OCI-LY3 (cell line): ENCODE measurements at regions not wholly inside any gene's neighbourhood (a gene's known extent, or its start where the extent isn't known, plus 50 kb on each side); places are given as distances from the start of the nearest gene placed in this dataset.
"Not testable (repeated sequence)": the region's sequence is repeated elsewhere in the genome, so short reads cannot be mapped to it uniquely, and the experiment has no call there.

Experiments
- H2AFZ ChIP-seq: fragments of 200-600, 300-600 bp; shearing (Covaris generic); 2 replicates; pipeline ENCODE4 v1.6.0; 2014; ENCODE audit warnings: antibody characterized with exemption, low read depth, low read length
- H3K27ac ChIP-seq: fragments of 200-600, 300-600 bp; sonication (generic); 2 replicates; pipeline ENCODE4 v1.5.1; 2014; ENCODE audit warnings: mild to moderate bottlenecking, low read length, moderate library complexity, mixed read lengths
- H3K27me3 ChIP-seq: fragments of 200-600, 300-600 bp; sonication (generic); 2 replicates; pipeline ENCODE4 v1.6.1; 2014; ENCODE audit warnings: low read depth, low read length, mixed read lengths
- H3K36me3 ChIP-seq: fragments of 200-600, 300-600 bp; sonication (generic); replicated peaks from 2 replicates; pipeline ENCODE3; 2014; ENCODE audit warnings: low read depth, low read length, mixed read lengths
- H3K4me1 ChIP-seq: fragments of 300-600, 200-600 bp; sonication (generic); 2 replicates; pipeline ENCODE4 v1.6.1; 2014; ENCODE audit warnings: low read length, mixed read lengths
- H3K4me2 ChIP-seq: fragments of 200-600, 300-600 bp; sonication (generic); 2 replicates; pipeline ENCODE4 v1.6.1; 2014; ENCODE audit warnings: low read length, mixed read lengths
- H3K4me3 ChIP-seq: fragments of 300-600, 200-600 bp; sonication (generic); 2 replicates; pipeline ENCODE4 v1.5.1; 2014; ENCODE audit warnings: antibody characterized with exemption, mild to moderate bottlenecking, low read length, moderate library complexity
- H3K79me2 ChIP-seq: fragments of 300-600, 200-600 bp; shearing (Covaris generic); 2 replicates; pipeline ENCODE4 v1.6.1; 2014; ENCODE audit warnings: mild to moderate bottlenecking, low read length, mixed read lengths
- H3K9ac ChIP-seq: fragments of 300-600, 200-600 bp; shearing (Covaris generic); 2 replicates; pipeline ENCODE4 v1.6.0; 2014; ENCODE audit warnings: mild to moderate bottlenecking, low read length, moderate library complexity
- H3K9me3 ChIP-seq: fragments of 200-600, 300-600 bp; shearing (Covaris generic); 2 replicates; pipeline ENCODE4 v1.6.1; 2014; ENCODE audit warnings: low read length, mixed read lengths; ENCODE audit not compliant: insufficient read depth
- H4K20me1 ChIP-seq: fragments of 200-600, 300-600 bp; sonication (generic); 2 replicates; pipeline ENCODE4 v1.6.1; 2016; ENCODE audit warnings: low read length, mixed read lengths; ENCODE audit not compliant: insufficient read depth
- CTCF ChIP-seq: fragments of 200-600, 300-600 bp; sonication (generic); IDR thresholded peaks from 2 replicates; pipeline ENCODE4 v1.5.1; 2014; ENCODE audit warnings: antibody characterized with exemption, low read length, low read depth
- EZH2phosphoT487 ChIP-seq: fragments of 200-600 bp; shearing (Covaris generic); IDR thresholded peaks from 2 replicates; pipeline ENCODE4 v1.6.1; 2018; ENCODE audit warnings: antibody characterized with exemption, mixed run types, low read depth

- Histone ChIP-seq H3K4me1 (no peaks in the 10 kb centered on the region), H2AFZ (no peak overlapping the region), H3K27me3 (no peaks in the 10 kb centered on the region), H4K20me1 (no peaks in the 10 kb centered on the region), H3K9me3 (no peaks in the 10 kb centered on the region), H3K4me3 (no peak overlapping the region), H3K79me2 (no peaks in the 10 kb centered on the region), H3K9ac (no peak overlapping the region), H3K27ac (no peak overlapping the region), H3K4me2 (no peak overlapping the region), H3K36me3 (no peaks in the 10 kb centered on the region)
- TF ChIP-seq EZH2phosphoT487: no peak
- TF ChIP-seq CTCF: no peak
These were observed 505.2 kb upstream of the SYNCRIP start for GRCh38 chr6:86147859-86148258.

GRCh38 chr6:86147311-86147710 lies 504.6 kb upstream of the SYNCRIP start:
- no peak overlapping the region for H3K9ac ChIP-seq
- no peaks in the 10 kb centered on the region for H3K4me1 ChIP-seq
- no peak overlapping the region for H3K4me2 ChIP-seq
- H3K27me3 ChIP-seq: no peaks in the 10 kb centered on the region
- no peaks in the 10 kb centered on the region for H4K20me1 ChIP-seq
- H3K79me2 ChIP-seq: no peaks in the 10 kb centered on the region
- TF ChIP-seq EZH2phosphoT487 (no peak), CTCF (no peak)
- no peaks in the 10 kb centered on the region for H3K36me3 ChIP-seq
- H3K4me3 ChIP-seq: no peak overlapping the region
- no peak overlapping the region for H3K27ac ChIP-seq
- H2AFZ ChIP-seq: no peak overlapping the region
- H3K9me3 ChIP-seq: no peaks in the 10 kb centered on the region

- not testable (repeated sequence) for H3K4me1 ChIP-seq, H3K9ac ChIP-seq, H3K4me2 ChIP-seq, H3K4me3 ChIP-seq, H3K27ac ChIP-seq, H2AFZ ChIP-seq, H3K27me3 ChIP-seq, H3K79me2 ChIP-seq, H3K36me3 ChIP-seq, H4K20me1 ChIP-seq, H3K9me3 ChIP-seq
These were observed 504.1 kb upstream of the SYNCRIP start for GRCh38 chr6:86146751-86147150.

GRCh38 chr6:86142326-86142725 lies 499.6 kb upstream of the SYNCRIP start:
- TF ChIP-seq CTCF (no peak), EZH2phosphoT487 (no peak)

More at GRCh38 chr6:86142326-86142725, 499.6 kb upstream of the SYNCRIP start:
- Histone ChIP-seq H3K27ac (no peak overlapping the region), H3K27me3 (no peaks in the 10 kb centered on the region), H3K4me1 (no peaks in the 10 kb centered on the region), H3K4me3 (no peak overlapping the region), H4K20me1 (no peaks in the 10 kb centered on the region), H3K9me3 (no peaks in the 10 kb centered on the region), H3K79me2 (no peaks in the 10 kb centered on the region), H3K9ac (no peak overlapping the region), H2AFZ (no peak overlapping the region), H3K36me3 (no peaks in the 10 kb centered on the region), H3K4me2 (no peak overlapping the region)
